Prostate gland (tissue), 2 donors: ENCODE measurements at regions not wholly inside any gene's neighbourhood (a gene's known extent, or its start where the extent isn't known, plus 50 kb on each side); places are given as distances from the start of the nearest gene placed in this dataset.
A peak's percentile ranks its signal among the peaks of the same experiment; 100 is the strongest.

Source experiments
- DNase-seq: peaks from one replicate; pipeline ENCODE4 v3.0.0-alpha.2; 2019; ENCODE audit warnings: low spot score
- H3K27ac ChIP-seq, 2 donors: fragments of 200-600 bp; sonication (generic); 2 replicates each; pipeline ENCODE4 v1.5.1; 2017 to 2019
- H3K27me3 ChIP-seq: fragments of 200-600 bp; sonication (generic); replicated peaks from 2 replicates; pipeline ENCODE4 v1.5.1; 2019; ENCODE audit not compliant: insufficient read depth
- H3K36me3 ChIP-seq, 2 donors: fragments of 200-600 bp; sonication (generic); 1 replicate in 1 of 2; 2 replicates in 1 of 2; pipeline versions ENCODE4 v1.5.1 to v1.8.1; 2017 to 2019
- H3K4me1 ChIP-seq: fragments of 200-600 bp; sonication (generic); replicated peaks from 2 replicates; pipeline ENCODE4 v1.5.1; 2019
- H3K4me3 ChIP-seq, 2 donors: fragments of 200-600 bp; sonication (generic); 2 replicates each; pipeline ENCODE4 v1.5.1; 2017 to 2019
- H3K9me3 ChIP-seq: fragments of 200-600 bp; sonication (generic); 2 replicates; pipeline ENCODE4 v1.5.1; 2017
- POLR2A ChIP-seq: fragments of 450-650 bp; IDR thresholded peaks from one replicate; pipeline ENCODE4 v1.6.1; 2016; ENCODE audit warnings: antibody characterized with exemption, mild to moderate bottlenecking
- POLR2AphosphoS5 ChIP-seq: sonication (generic); formaldehyde crosslinking; IDR thresholded peaks from one replicate; pipeline ENCODE4 v1.6.1; 2017; ENCODE audit warnings: antibody characterized with exemption
- WGBS: methylation state at CpG from one replicate; pipeline ENCODE4 v1.1.5; 2018; 5-methylcytosine and 5-hydroxymethylcytosine counted together
- intact Hi-C: fragments of 100-400 bp; cut with DNase I; formaldehyde crosslinking; loops from one replicate; pipeline ENCODE4 v1.14.2; 2022
- TF ChIP-seq, protein P1 (sequence below), 4 experiments: fragments of 200-600 bp in 2 of 4; fragments of 450-650 bp in 2 of 4; sonication (generic) in 2 of 4; IDR thresholded peaks; 1 replicate in 3 of 4; 2 replicates in 1 of 4; pipeline ENCODE4 v1.5.1; 2016 to 2019; ENCODE audit warnings: antibody characterized with exemption in 4 of 4, mild to moderate bottlenecking in 2 of 4, moderate library complexity in 2 of 4

- Histone ChIP-seq H3K4me3 (no peak overlapping the region), H3K27ac (peak overlapping the region; percentile 9 to 64), H3K9me3 (no peaks in the 10 kb centered on the region), H3K36me3 (no peaks in the 10 kb centered on the region), H3K27me3 (no peaks in the 10 kb centered on the region), H3K4me1 (peaks cover 5% of the 10 kb centered on the region)
- 53% methylated on average over 5 of the region's 5 CpGs for WGBS
- TF ChIP-seq, protein P1, sequence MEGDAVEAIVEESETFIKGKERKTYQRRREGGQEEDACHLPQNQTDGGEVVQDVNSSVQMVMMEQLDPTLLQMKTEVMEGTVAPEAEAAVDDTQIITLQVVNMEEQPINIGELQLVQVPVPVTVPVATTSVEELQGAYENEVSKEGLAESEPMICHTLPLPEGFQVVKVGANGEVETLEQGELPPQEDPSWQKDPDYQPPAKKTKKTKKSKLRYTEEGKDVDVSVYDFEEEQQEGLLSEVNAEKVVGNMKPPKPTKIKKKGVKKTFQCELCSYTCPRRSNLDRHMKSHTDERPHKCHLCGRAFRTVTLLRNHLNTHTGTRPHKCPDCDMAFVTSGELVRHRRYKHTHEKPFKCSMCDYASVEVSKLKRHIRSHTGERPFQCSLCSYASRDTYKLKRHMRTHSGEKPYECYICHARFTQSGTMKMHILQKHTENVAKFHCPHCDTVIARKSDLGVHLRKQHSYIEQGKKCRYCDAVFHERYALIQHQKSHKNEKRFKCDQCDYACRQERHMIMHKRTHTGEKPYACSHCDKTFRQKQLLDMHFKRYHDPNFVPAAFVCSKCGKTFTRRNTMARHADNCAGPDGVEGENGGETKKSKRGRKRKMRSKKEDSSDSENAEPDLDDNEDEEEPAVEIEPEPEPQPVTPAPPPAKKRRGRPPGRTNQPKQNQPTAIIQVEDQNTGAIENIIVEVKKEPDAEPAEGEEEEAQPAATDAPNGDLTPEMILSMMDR (IDR thresholded peaks at IDR 0.05), result no peak
- TF ChIP-seq POLR2AphosphoS5 (no peak), POLR2A (no peak)
- intact Hi-C loops, result no loop called here
- DNase-seq, result no peak
These were observed 313.4 kb downstream of the DEPDC1B start for GRCh38 chr5:60386436-60387050.

DNA sequence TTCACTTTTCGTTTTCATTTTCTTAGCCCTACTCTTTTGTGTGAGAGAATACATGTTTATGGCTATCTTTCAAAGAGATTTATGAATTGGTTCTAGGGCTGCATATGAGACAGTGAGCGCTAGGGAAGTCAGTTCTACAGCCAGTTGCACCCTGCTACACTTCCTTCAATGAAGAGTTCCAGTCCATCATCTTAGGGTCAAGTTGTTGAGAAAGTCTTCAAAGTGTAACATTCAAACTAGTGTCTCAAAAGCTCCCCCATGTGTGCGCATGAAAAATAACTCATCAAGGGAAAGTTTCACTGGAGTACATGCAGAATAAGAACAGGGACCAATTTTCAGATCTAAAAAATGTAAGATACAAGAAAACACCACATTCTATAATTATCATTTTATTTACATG is 317.2 kb downstream of the DEPDC1B start:
- no peaks in the 10 kb centered on the region for H3K36me3 ChIP-seq
- H3K9me3 ChIP-seq, result no peaks in the 10 kb centered on the region
- H3K27me3 ChIP-seq, result no peaks in the 10 kb centered on the region
- H3K27ac ChIP-seq, result no peak overlapping the region
- intact Hi-C loops, result loop anchor here (5.0 kb wide), 1 partner anchor 570 kb away; no protein-coding TSS in a partner anchor
- H3K4me3 ChIP-seq, result no peak overlapping the region
- no peak for TF ChIP-seq POLR2AphosphoS5
- TF ChIP-seq, protein P1 (IDR thresholded peaks at IDR 0.05), result peak in 2 of 4 experiments; percentile 8 to 30
- 61% methylated on average over 3 of the region's 3 CpGs for WGBS
- peaks cover 5% of the 10 kb centered on the region for H3K4me1 ChIP-seq
- DNase-seq, result no peak

GRCh38 chr5:60379907-60380306 is 320.1 kb downstream of the DEPDC1B start:
- 97% methylated on average over 4 of the region's 4 CpGs for WGBS

GRCh38 chr5:60377826-60378225 is 322.1 kb downstream of the DEPDC1B start:
- Histone ChIP-seq H3K9me3 (no peaks in the 10 kb centered on the region), H3K27ac (no peak overlapping the region), H3K4me1 (no peaks in the 10 kb centered on the region), H3K36me3 (no peaks in the 10 kb centered on the region), H3K4me3 (no peak overlapping the region), H3K27me3 (no peaks in the 10 kb centered on the region)
- intact Hi-C loops, result no loop called here
- DNase-seq, result no peak
- WGBS, result 94% methylated on average over 1 of the region's 1 CpG
- no peak for TF ChIP-seq POLR2AphosphoS5
- TF ChIP-seq, protein P1 (IDR thresholded peaks at IDR 0.05), result no peak
- TF ChIP-seq POLR2A, result no peak

More at GRCh38 chr5:60379907-60380306, 320.1 kb downstream of the DEPDC1B start:
- Histone ChIP-seq H3K4me1 (no peaks in the 10 kb centered on the region), H3K36me3 (no peaks in the 10 kb centered on the region), H3K27ac (no peak overlapping the region), H3K9me3 (no peaks in the 10 kb centered on the region), H3K4me3 (no peak overlapping the region), H3K27me3 (no peaks in the 10 kb centered on the region)
- TF ChIP-seq POLR2A (no peak), POLR2AphosphoS5 (no peak)
- TF ChIP-seq, protein P1 (IDR thresholded peaks at IDR 0.05), result no peak
- no peak for DNase-seq
- intact Hi-C loops, result loop anchor here (5.0 kb wide), 1 partner anchor 568 kb away; no protein-coding TSS in a partner anchor

DNA sequence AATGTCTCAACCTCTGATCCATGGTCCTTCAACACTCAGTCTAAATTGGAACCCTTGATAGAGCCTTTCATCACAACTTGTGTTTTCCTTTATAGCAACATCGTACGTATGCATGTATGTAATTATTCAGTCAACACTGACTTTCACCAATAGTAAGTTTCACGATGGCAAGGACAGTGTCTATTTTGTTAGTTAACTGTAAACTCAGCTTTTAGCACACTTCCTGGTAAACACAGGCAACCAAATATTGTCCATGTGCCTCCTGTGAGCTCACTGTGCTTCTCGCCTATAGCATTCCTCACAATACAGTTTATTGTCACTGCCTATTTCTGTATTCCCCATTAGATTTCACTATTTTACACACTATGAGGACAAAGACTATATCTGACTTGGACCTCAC is 323.1 kb downstream of the DEPDC1B start:
- intact Hi-C loops, result no loop called here
- H3K9me3 ChIP-seq, result no peaks in the 10 kb centered on the region
- H3K27ac ChIP-seq, result peak overlapping the region in 1 of 2 donors; percentile 9
- no peak overlapping the region for H3K4me3 ChIP-seq
- H3K4me1 ChIP-seq, result no peaks in the 10 kb centered on the region
- no peaks in the 10 kb centered on the region for H3K27me3 ChIP-seq
- DNase-seq, result no peak
- 77% methylated on average over 4 of the region's 4 CpGs for WGBS
- H3K36me3 ChIP-seq, result no peaks in the 10 kb centered on the region
- TF ChIP-seq POLR2AphosphoS5 (peak; percentile 25), POLR2A (no peak)
